ENCODE measurements at regions not wholly inside any gene's neighbourhood (a gene's known extent, or its start where the extent isn't known, plus 50 kb on each side); places are given as distances from the start of the nearest gene placed in this dataset.

DNA sequence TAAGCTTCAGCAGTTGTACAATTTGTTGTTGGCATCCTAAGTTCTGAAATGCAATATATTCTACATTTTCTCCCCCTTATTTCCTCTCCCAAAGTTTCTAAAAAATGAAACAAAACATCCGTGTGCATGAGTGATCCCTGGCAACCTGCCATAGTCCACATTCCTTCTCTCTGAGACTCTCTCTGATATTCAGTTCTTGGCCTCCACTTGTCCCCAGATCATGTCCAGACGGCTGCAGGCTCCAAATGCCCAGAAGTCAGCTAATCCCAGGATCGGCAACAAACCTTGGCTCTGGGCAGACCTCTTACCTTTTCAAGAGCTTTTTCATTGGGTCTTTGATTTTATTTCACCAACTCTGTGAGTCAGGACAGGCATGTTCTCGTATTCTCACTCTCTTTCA lies 187.8 kb downstream of the ETS2 start:
- H3K79me1 ChIP-seq (ENCODE audit: insufficient read depth, low read depth, low read length, poor library complexity, severe bottlenecking), result no peaks in the 10 kb centered on the region
- no peaks in the 10 kb centered on the region for H3K27me3 ChIP-seq (ENCODE audit: insufficient read depth, low read length)
- H3K27ac ChIP-seq (ENCODE audit: insufficient read length, low read depth, low read length), result no peak overlapping the region
- H2BK120ac ChIP-seq (ENCODE audit: low read depth, low read length, poor library complexity, severe bottlenecking), result no peak overlapping the region
- H3K56ac ChIP-seq (ENCODE audit: insufficient read length, low read depth, low read length), result no peak overlapping the region
- no peak overlapping the region for H2AK5ac ChIP-seq (ENCODE audit: insufficient read length, low read length)
- H2BK12ac ChIP-seq (ENCODE audit: insufficient read length, low read depth, low read length), result no peak overlapping the region
- H3K4me1 ChIP-seq (ENCODE audit: insufficient read depth, low read length), result peaks cover 9% of the 10 kb centered on the region; the same call in 1 of the 2 replicates
- Mint-ChIP-seq H3K27ac (no peak overlapping the region), H3K4me3 (no peak overlapping the region; a peak in 1 of 5 replicates), H3K9me3 (no peaks in the 10 kb centered on the region; a peak in 1 of 5 replicates), H3K27me3 (ENCODE audit: low read depth) (peaks cover 21% of the 10 kb centered on the region), H3K36me3 (ENCODE audit: insufficient read depth in 1 of 3, low read depth in 3 of 3) (no peaks in the 10 kb centered on the region), H3K4me1 (peaks cover 47 to 48% of the 10 kb centered on the region in 2 experiments)
- WGBS (ENCODE audit: extremely low coverage, insufficient read length, low lambda C conversion rate), result no CpG with 5 or more reads among the region's 4 CpGs
- no peak overlapping the region for H3K4me2 ChIP-seq (ENCODE audit: insufficient read depth, insufficient read length, low read length)
- H3K23me2 ChIP-seq (ENCODE audit: insufficient read length, low read depth, low read length, poor library complexity, severe bottlenecking), result no peaks in the 10 kb centered on the region
- H2BK15ac ChIP-seq (ENCODE audit: low read depth, low read length), result no peak overlapping the region
- H3T11ph ChIP-seq (ENCODE audit: low read length), result no peak overlapping the region
- H3K23ac ChIP-seq (ENCODE audit: insufficient read length, low read depth, low read length), result no peak overlapping the region
- H3K14ac ChIP-seq (ENCODE audit: insufficient read depth, low read length), result no peak overlapping the region
- H4K91ac ChIP-seq (ENCODE audit: insufficient read length, low read depth, low read length), result no peak overlapping the region
- no peaks in the 10 kb centered on the region for H3K79me2 ChIP-seq (ENCODE audit: insufficient read depth, low read length)
- TF ChIP-seq, protein P1, sequence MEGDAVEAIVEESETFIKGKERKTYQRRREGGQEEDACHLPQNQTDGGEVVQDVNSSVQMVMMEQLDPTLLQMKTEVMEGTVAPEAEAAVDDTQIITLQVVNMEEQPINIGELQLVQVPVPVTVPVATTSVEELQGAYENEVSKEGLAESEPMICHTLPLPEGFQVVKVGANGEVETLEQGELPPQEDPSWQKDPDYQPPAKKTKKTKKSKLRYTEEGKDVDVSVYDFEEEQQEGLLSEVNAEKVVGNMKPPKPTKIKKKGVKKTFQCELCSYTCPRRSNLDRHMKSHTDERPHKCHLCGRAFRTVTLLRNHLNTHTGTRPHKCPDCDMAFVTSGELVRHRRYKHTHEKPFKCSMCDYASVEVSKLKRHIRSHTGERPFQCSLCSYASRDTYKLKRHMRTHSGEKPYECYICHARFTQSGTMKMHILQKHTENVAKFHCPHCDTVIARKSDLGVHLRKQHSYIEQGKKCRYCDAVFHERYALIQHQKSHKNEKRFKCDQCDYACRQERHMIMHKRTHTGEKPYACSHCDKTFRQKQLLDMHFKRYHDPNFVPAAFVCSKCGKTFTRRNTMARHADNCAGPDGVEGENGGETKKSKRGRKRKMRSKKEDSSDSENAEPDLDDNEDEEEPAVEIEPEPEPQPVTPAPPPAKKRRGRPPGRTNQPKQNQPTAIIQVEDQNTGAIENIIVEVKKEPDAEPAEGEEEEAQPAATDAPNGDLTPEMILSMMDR (conservative IDR thresholded peaks at IDR 0.05), result no peak
- no peak overlapping the region for H2BK20ac ChIP-seq (ENCODE audit: low read depth, low read length, poor library complexity, severe bottlenecking)
- no peak overlapping the region for H2AFZ ChIP-seq (ENCODE audit: low read length)
- H4K20me1 ChIP-seq (ENCODE audit: control insufficient read depth, insufficient read depth, insufficient read length), result no peaks in the 10 kb centered on the region
- H3K9ac ChIP-seq (ENCODE audit: extremely low read depth, insufficient read length, low read length), result no peak overlapping the region
- no peak overlapping the region for H2BK5ac ChIP-seq (ENCODE audit: insufficient read length, low read length)
- no peak for DNase-seq
- H4K5ac ChIP-seq (ENCODE audit: insufficient read length, low read depth, low read length), result no peak overlapping the region
- H3K9me3 ChIP-seq (ENCODE audit: control insufficient read depth, low read depth, low read length), result no peaks in the 10 kb centered on the region
- no peak overlapping the region for H3K4ac ChIP-seq (ENCODE audit: low read depth, low read length)
- H4K8ac ChIP-seq (replicated peaks; ENCODE audit: insufficient read length, low read depth, low read length), result no peak overlapping the region
- no peak overlapping the region for H3K18ac ChIP-seq (ENCODE audit: insufficient read length, low read depth, low read length)
